ENCODE measurements at regions not wholly inside any gene's neighbourhood (a gene's known extent, or its start where the extent isn't known, plus 50 kb on each side); places are given as distances from the start of the nearest gene placed in this dataset.

- Histone ChIP-seq H3K4me1 (ENCODE audit: control insufficient read depth, low read depth, low read length) (peaks cover 10% of the 10 kb centered on the region), H3K36me3 (ENCODE audit: control insufficient read depth, low read depth, low read length) (no peaks in the 10 kb centered on the region), H3K9me3 (ENCODE audit: control insufficient read depth, low read depth, low read length) (peaks cover 18% of the 10 kb centered on the region), H3K9ac (ENCODE audit: low read length) (no peak overlapping the region), H3K27me3 (ENCODE audit: control insufficient read depth, insufficient read depth, low read length) (no peaks in the 10 kb centered on the region), H3K27ac (ENCODE audit: low read length) (no peak overlapping the region), H3K4me3 (ENCODE audit: low read length) (no peak overlapping the region)
Observed at GRCh38 chr14:22233377-22233776, 355.6 kb downstream of the DAD1 start.

- peaks cover 18% of the 10 kb centered on the region for H3K9me3 ChIP-seq (ENCODE audit: control insufficient read depth, low read depth, low read length)
- no peak overlapping the region for H3K9ac ChIP-seq (ENCODE audit: low read length)
- no peaks in the 10 kb centered on the region for H3K36me3 ChIP-seq (ENCODE audit: control insufficient read depth, low read depth, low read length)
- H3K27ac ChIP-seq (ENCODE audit: low read length): no peak overlapping the region
- no peak overlapping the region for H3K4me3 ChIP-seq (ENCODE audit: low read length)
- H3K4me1 ChIP-seq (ENCODE audit: control insufficient read depth, low read depth, low read length): peaks cover 10% of the 10 kb centered on the region
- no peaks in the 10 kb centered on the region for H3K27me3 ChIP-seq (ENCODE audit: control insufficient read depth, insufficient read depth, low read length)
Observed at GRCh38 chr14:22232933-22233332, 356.1 kb downstream of the DAD1 start.

- Histone ChIP-seq H3K9ac (ENCODE audit: low read length) (no peak overlapping the region), H3K36me3 (ENCODE audit: control insufficient read depth, low read depth, low read length) (no peaks in the 10 kb centered on the region), H3K27me3 (ENCODE audit: control insufficient read depth, insufficient read depth, low read length) (no peaks in the 10 kb centered on the region), H3K27ac (ENCODE audit: low read length) (no peak overlapping the region), H3K4me3 (ENCODE audit: low read length) (no peak overlapping the region), H3K9me3 (ENCODE audit: control insufficient read depth, low read depth, low read length) (peaks cover 18% of the 10 kb centered on the region), H3K4me1 (ENCODE audit: control insufficient read depth, low read depth, low read length) (peaks cover 10% of the 10 kb centered on the region)
Observed at GRCh38 chr14:22232486-22232885, 356.5 kb downstream of the DAD1 start.

- Histone ChIP-seq H3K4me3 (ENCODE audit: low read length) (no peak overlapping the region), H3K27ac (ENCODE audit: low read length) (no peak overlapping the region), H3K9ac (ENCODE audit: low read length) (no peak overlapping the region), H3K27me3 (ENCODE audit: control insufficient read depth, insufficient read depth, low read length) (no peaks in the 10 kb centered on the region), H3K4me1 (ENCODE audit: control insufficient read depth, low read depth, low read length) (peaks cover 13% of the 10 kb centered on the region), H3K9me3 (ENCODE audit: control insufficient read depth, low read depth, low read length) (peaks cover 18% of the 10 kb centered on the region), H3K36me3 (ENCODE audit: control insufficient read depth, low read depth, low read length) (no peaks in the 10 kb centered on the region)
Observed at GRCh38 chr14:22231018-22231417, 358.0 kb downstream of the DAD1 start.

- H3K27me3 ChIP-seq (ENCODE audit: control insufficient read depth, insufficient read depth, low read length): no peaks in the 10 kb centered on the region
- no peak overlapping the region for H3K4me3 ChIP-seq (ENCODE audit: low read length)
- no peak overlapping the region for H3K9ac ChIP-seq (ENCODE audit: low read length)
- no peaks in the 10 kb centered on the region for H3K36me3 ChIP-seq (ENCODE audit: control insufficient read depth, low read depth, low read length)
- H3K9me3 ChIP-seq (ENCODE audit: control insufficient read depth, low read depth, low read length): peaks cover 18% of the 10 kb centered on the region
- peaks cover 13% of the 10 kb centered on the region for H3K4me1 ChIP-seq (ENCODE audit: control insufficient read depth, low read depth, low read length)
- no peak overlapping the region for H3K27ac ChIP-seq (ENCODE audit: low read length)
Observed at GRCh38 chr14:22230517-22230916, 358.5 kb downstream of the DAD1 start.

- H3K4me1 ChIP-seq (ENCODE audit: control insufficient read depth, low read depth, low read length): peaks cover 13% of the 10 kb centered on the region
- no peak overlapping the region for H3K4me3 ChIP-seq (ENCODE audit: low read length)
- no peaks in the 10 kb centered on the region for H3K27me3 ChIP-seq (ENCODE audit: control insufficient read depth, insufficient read depth, low read length)
- H3K9me3 ChIP-seq (ENCODE audit: control insufficient read depth, low read depth, low read length): peaks cover 8% of the 10 kb centered on the region
- no peaks in the 10 kb centered on the region for H3K36me3 ChIP-seq (ENCODE audit: control insufficient read depth, low read depth, low read length)
- no peak overlapping the region for H3K27ac ChIP-seq (ENCODE audit: low read length)
- no peak overlapping the region for H3K9ac ChIP-seq (ENCODE audit: low read length)
Observed at GRCh38 chr14:22227084-22227483, 361.9 kb downstream of the DAD1 start.

GRCh38 chr14:22226381-22226780 lies 362.6 kb downstream of the DAD1 start:
- no peaks in the 10 kb centered on the region for H3K36me3 ChIP-seq (ENCODE audit: control insufficient read depth, low read depth, low read length)
- no peaks in the 10 kb centered on the region for H3K27me3 ChIP-seq (ENCODE audit: control insufficient read depth, insufficient read depth, low read length)
- H3K9ac ChIP-seq (ENCODE audit: low read length): no peak overlapping the region
- H3K4me1 ChIP-seq (ENCODE audit: control insufficient read depth, low read depth, low read length): peaks cover 13% of the 10 kb centered on the region
- no peak overlapping the region for H3K27ac ChIP-seq (ENCODE audit: low read length)
- no peak overlapping the region for H3K4me3 ChIP-seq (ENCODE audit: low read length)
- peaks cover under 1% of the 10 kb centered on the region for H3K9me3 ChIP-seq (ENCODE audit: control insufficient read depth, low read depth, low read length)

- Histone ChIP-seq H3K9me3 (ENCODE audit: control insufficient read depth, low read depth, low read length) (no peaks in the 10 kb centered on the region), H3K4me1 (ENCODE audit: control insufficient read depth, low read depth, low read length) (peaks cover 13% of the 10 kb centered on the region), H3K27me3 (ENCODE audit: control insufficient read depth, insufficient read depth, low read length) (no peaks in the 10 kb centered on the region), H3K4me3 (ENCODE audit: low read length) (no peak overlapping the region), H3K36me3 (ENCODE audit: control insufficient read depth, low read depth, low read length) (no peaks in the 10 kb centered on the region), H3K9ac (ENCODE audit: low read length) (no peak overlapping the region), H3K27ac (ENCODE audit: low read length) (no peak overlapping the region)
Observed at GRCh38 chr14:22225516-22226140, 363.4 kb downstream of the DAD1 start.

- H3K27ac ChIP-seq (ENCODE audit: low read length): no peak overlapping the region
- H3K9me3 ChIP-seq (ENCODE audit: control insufficient read depth, low read depth, low read length): peaks cover 4% of the 10 kb centered on the region
- H3K4me1 ChIP-seq (ENCODE audit: control insufficient read depth, low read depth, low read length): peaks cover 2% of the 10 kb centered on the region
- no peaks in the 10 kb centered on the region for H3K36me3 ChIP-seq (ENCODE audit: control insufficient read depth, low read depth, low read length)
- H3K9ac ChIP-seq (ENCODE audit: low read length): no peak overlapping the region
- H3K27me3 ChIP-seq (ENCODE audit: control insufficient read depth, insufficient read depth, low read length): no peaks in the 10 kb centered on the region
- no peak overlapping the region for H3K4me3 ChIP-seq (ENCODE audit: low read length)
Observed at GRCh38 chr14:22221508-22221907, 367.5 kb downstream of the DAD1 start.

GRCh38 chr14:22220427-22220826 lies 368.6 kb downstream of the DAD1 start:
- Histone ChIP-seq H3K9me3 (ENCODE audit: control insufficient read depth, low read depth, low read length) (peaks cover 4% of the 10 kb centered on the region), H3K27me3 (ENCODE audit: control insufficient read depth, insufficient read depth, low read length) (no peaks in the 10 kb centered on the region), H3K4me3 (ENCODE audit: low read length) (no peak overlapping the region), H3K36me3 (ENCODE audit: control insufficient read depth, low read depth, low read length) (no peaks in the 10 kb centered on the region), H3K4me1 (ENCODE audit: control insufficient read depth, low read depth, low read length) (no peaks in the 10 kb centered on the region), H3K27ac (ENCODE audit: low read length) (no peak overlapping the region), H3K9ac (ENCODE audit: low read length) (no peak overlapping the region)

- H3K9me3 ChIP-seq (ENCODE audit: control insufficient read depth, low read depth, low read length): peaks cover 4% of the 10 kb centered on the region
- no peaks in the 10 kb centered on the region for H3K4me1 ChIP-seq (ENCODE audit: control insufficient read depth, low read depth, low read length)
- no peaks in the 10 kb centered on the region for H3K36me3 ChIP-seq (ENCODE audit: control insufficient read depth, low read depth, low read length)
- no peak overlapping the region for H3K27ac ChIP-seq (ENCODE audit: low read length)
- no peak overlapping the region for H3K4me3 ChIP-seq (ENCODE audit: low read length)
- H3K27me3 ChIP-seq (ENCODE audit: control insufficient read depth, insufficient read depth, low read length): no peaks in the 10 kb centered on the region
- H3K9ac ChIP-seq (ENCODE audit: low read length): no peak overlapping the region
Observed at GRCh38 chr14:22218728-22219127, 370.3 kb downstream of the DAD1 start.

- no peak overlapping the region for H3K27ac ChIP-seq (ENCODE audit: low read length)
- no peaks in the 10 kb centered on the region for H3K4me1 ChIP-seq (ENCODE audit: control insufficient read depth, low read depth, low read length)
- H3K9ac ChIP-seq (ENCODE audit: low read length): no peak overlapping the region
- no peaks in the 10 kb centered on the region for H3K9me3 ChIP-seq (ENCODE audit: control insufficient read depth, low read depth, low read length)
- H3K4me3 ChIP-seq (ENCODE audit: low read length): no peak overlapping the region
- no peaks in the 10 kb centered on the region for H3K36me3 ChIP-seq (ENCODE audit: control insufficient read depth, low read depth, low read length)
- H3K27me3 ChIP-seq (ENCODE audit: control insufficient read depth, insufficient read depth, low read length): no peaks in the 10 kb centered on the region
Observed at GRCh38 chr14:22213120-22213519, 375.9 kb downstream of the DAD1 start.

Data from iPS-18a (cell line).